ENCODE measurements at regions not wholly inside any gene's neighbourhood (a gene's known extent, or its start where the extent isn't known, plus 50 kb on each side); places are given as distances from the start of the nearest gene placed in this dataset.
A peak's percentile ranks its signal among the peaks of the same experiment; 100 is the strongest.

DNA sequence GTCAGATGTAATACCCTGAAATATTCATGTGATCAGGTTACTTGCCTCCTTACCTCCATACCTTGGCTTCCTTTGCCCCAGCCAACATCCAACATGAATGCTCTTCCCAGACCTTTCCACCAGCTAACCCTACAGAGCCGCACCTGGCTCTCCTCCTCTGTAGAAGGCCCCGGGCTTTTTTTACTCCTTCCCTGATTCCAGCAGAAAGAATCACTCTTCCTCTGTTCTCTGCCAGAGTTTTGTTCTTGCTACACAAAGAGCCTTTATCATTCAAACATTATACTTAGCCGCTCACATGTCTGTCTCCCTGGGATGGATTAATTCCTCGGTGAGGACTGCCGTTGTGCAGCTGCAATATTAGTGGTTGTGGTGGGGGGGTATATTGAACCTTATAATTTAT, 116.8 kb upstream of the GRAMD1B start:
- TF ChIP-seq, protein P1, sequence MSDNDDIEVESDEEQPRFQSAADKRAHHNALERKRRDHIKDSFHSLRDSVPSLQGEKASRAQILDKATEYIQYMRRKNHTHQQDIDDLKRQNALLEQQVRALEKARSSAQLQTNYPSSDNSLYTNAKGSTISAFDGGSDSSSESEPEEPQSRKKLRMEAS (IDR thresholded peaks at IDR 0.05; ENCODE audit: low read depth, low read length) = no peak
- TF ChIP-seq POLR2A (IDR thresholded peaks at IDR 0.05; ENCODE audit: extremely low read depth, insufficient read length) = no peak
- TF ChIP-seq, protein P2, sequence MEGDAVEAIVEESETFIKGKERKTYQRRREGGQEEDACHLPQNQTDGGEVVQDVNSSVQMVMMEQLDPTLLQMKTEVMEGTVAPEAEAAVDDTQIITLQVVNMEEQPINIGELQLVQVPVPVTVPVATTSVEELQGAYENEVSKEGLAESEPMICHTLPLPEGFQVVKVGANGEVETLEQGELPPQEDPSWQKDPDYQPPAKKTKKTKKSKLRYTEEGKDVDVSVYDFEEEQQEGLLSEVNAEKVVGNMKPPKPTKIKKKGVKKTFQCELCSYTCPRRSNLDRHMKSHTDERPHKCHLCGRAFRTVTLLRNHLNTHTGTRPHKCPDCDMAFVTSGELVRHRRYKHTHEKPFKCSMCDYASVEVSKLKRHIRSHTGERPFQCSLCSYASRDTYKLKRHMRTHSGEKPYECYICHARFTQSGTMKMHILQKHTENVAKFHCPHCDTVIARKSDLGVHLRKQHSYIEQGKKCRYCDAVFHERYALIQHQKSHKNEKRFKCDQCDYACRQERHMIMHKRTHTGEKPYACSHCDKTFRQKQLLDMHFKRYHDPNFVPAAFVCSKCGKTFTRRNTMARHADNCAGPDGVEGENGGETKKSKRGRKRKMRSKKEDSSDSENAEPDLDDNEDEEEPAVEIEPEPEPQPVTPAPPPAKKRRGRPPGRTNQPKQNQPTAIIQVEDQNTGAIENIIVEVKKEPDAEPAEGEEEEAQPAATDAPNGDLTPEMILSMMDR (IDR thresholded peaks at IDR 0.05; ENCODE audit: low read depth, low read length) = no peak
- H3K4me3 ChIP-seq (ENCODE audit: low read depth, low read length) = no peak overlapping the region
- no peak for DNase-seq (ENCODE audit: low read depth)

DNA sequence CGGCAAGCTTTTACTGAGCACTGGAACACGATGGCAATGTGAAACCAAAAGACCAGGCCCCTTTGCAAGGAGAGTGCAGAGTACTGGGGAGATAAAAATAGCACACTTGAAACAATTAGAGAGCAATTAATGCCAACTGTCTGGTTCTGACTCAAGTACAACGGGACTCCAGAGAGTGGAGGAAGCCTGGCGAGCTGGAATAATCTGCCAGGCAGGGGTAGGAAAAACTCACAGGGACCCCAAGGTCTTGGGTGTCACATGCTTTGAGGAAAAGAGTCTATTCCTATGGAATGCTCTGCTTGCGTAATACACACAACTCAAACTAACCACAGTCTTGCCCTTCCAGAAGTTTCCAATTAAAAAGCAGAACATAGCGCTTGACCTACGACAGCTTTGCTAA, 113.0 kb upstream of the CLMP start:
- H3K4me3 ChIP-seq (ENCODE audit: low read depth, low read length) = no peak overlapping the region
- TF ChIP-seq POLR2A (IDR thresholded peaks at IDR 0.05; ENCODE audit: extremely low read depth, insufficient read length) (no peak), MYC (IDR thresholded peaks at IDR 0.05; ENCODE audit: low read depth, low read length) (no peak)
- TF ChIP-seq, protein P1 (IDR thresholded peaks at IDR 0.05; ENCODE audit: low read depth, low read length) = no peak
- TF ChIP-seq, protein P2 (IDR thresholded peaks at IDR 0.05; ENCODE audit: low read depth, low read length) = no peak
- peak; percentile 32 for DNase-seq (ENCODE audit: low read depth)

DNA sequence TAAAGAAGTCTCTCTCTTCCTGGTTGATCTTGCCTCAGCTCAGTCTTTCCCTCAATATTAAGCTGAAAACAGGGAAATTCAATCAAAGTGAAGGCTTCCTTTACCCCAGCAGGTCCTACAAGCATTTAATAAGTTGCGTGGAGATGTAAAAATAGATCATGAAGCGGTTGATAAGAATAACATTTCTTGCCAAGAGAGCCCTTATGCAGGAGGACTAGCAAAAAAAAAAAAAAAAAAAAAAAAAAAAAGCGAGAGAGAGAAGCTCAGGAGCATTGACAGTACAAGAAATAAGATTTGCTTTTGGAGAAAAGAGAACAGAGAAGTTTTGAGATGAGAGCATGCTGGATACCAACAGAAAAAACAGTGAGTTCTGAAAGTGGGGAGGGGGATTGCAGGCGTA, 112.2 kb upstream of the CLMP start:
- no peak for DNase-seq (ENCODE audit: low read depth)
- no peak overlapping the region for H3K4me3 ChIP-seq (ENCODE audit: low read depth, low read length)
- TF ChIP-seq MYC (IDR thresholded peaks at IDR 0.05; ENCODE audit: low read depth, low read length) (no peak), POLR2A (IDR thresholded peaks at IDR 0.05; ENCODE audit: extremely low read depth, insufficient read length) (no peak)
- TF ChIP-seq, protein P2 (IDR thresholded peaks at IDR 0.05; ENCODE audit: low read depth, low read length) = no peak
- TF ChIP-seq, protein P1 (IDR thresholded peaks at IDR 0.05; ENCODE audit: low read depth, low read length) = no peak

DNA sequence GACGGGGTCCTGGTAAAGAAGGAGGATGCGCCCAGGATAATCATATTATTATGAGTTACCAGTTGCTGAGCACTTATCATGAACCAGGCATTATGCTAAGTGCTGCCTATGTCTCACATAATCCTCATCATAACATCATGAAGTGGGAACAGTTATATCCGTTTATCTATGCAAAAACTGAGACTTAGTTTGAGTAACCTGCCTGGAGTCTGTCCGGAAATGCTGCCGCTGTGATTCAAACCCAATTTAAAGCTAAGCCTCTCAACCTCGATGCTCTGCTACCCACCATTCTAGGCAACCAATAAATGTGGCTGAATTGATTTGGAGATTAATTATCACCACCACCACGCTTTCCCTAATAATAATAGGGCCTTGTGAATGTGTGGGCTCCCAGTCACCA, 111.5 kb upstream of the CLMP start:
- DNase-seq (ENCODE audit: low read depth) = no peak
- H3K4me3 ChIP-seq (ENCODE audit: low read depth, low read length) = no peak overlapping the region
- TF ChIP-seq POLR2A (IDR thresholded peaks at IDR 0.05; ENCODE audit: extremely low read depth, insufficient read length) = no peak
- no peak for TF ChIP-seq MYC (IDR thresholded peaks at IDR 0.05; ENCODE audit: low read depth, low read length)

DNA sequence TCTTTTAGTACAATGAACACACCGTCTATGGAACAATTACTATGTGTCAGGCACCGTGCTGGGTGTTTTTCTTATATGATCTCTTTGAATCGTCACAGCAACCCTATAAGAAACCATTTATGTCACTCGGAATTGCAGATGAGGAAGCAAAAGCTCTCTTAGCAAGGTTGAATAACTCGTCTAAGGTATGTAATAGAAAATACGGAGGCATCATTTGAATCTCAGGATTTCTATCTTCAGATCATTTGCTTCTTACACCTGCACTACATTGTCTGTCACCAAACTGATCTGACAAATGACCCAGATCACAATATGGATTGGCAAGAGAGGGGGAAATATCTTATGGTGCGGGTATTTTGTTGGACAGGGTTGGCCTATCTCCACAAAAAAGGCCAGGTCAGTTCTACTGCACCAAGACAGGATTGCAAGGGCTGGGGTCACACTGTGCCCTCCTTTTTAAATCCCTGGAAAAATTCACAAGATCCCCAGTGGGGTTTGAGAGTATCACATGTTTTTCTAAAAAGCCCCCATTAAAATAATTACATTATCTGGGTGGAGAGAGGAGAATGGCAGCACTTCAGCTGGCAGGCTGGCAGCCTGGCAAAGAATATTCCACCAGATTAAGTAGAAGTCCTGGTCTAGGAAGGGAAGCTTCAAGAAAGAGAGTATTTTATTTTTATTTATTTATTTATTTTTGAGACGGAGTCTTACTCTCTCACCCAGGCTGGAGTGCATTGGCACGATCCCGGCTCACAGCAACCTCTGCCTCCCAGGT, 110.7 kb upstream of the CLMP start:
- H3K4me3 ChIP-seq (ENCODE audit: low read depth, low read length) = no peak overlapping the region
- TF ChIP-seq MYC (IDR thresholded peaks at IDR 0.05; ENCODE audit: low read depth, low read length) (no peak), POLR2A (IDR thresholded peaks at IDR 0.05; ENCODE audit: extremely low read depth, insufficient read length) (no peak)
- TF ChIP-seq, protein P1 (IDR thresholded peaks at IDR 0.05; ENCODE audit: low read depth, low read length) = no peak
- TF ChIP-seq, protein P2 (IDR thresholded peaks at IDR 0.05; ENCODE audit: low read depth, low read length) = no peak
- DNase-seq (ENCODE audit: low read depth) = no peak

DNA sequence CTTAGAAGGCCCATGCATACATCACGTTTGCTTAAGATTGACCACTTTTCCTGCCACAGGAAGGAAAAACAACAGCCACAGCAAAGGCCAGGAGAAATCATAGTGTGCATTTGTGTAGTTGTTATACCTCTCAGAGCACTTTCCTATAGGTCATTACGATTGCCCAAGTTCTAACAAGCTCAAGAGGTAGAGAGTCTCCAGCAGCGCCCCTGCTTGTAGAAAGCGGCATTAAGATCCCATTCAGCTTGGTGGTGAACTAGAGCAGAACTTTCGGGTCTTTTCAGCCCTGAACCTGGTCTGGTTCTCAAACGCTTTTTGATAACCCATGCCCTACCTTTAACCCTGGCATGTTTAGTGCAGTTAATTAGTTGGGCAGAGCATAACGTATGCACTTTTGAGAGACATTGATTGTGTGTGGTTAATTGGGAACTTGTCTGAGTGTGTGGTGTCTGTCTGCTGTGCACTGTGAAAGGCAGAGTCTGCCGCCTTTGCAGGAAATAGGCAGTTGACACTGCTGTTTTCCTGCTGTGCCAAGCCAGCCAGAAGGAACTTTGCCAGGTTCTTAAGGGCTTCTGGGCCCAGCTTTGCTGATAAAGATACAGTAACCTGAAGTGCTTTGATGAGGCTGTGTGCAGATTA, 109.9 kb upstream of the CLMP start:
- DNase-seq (ENCODE audit: low read depth) = no peak
- TF ChIP-seq, protein P2 (IDR thresholded peaks at IDR 0.05; ENCODE audit: low read depth, low read length) = no peak
- no peak for TF ChIP-seq MYC (IDR thresholded peaks at IDR 0.05; ENCODE audit: low read depth, low read length)
- TF ChIP-seq, protein P1 (IDR thresholded peaks at IDR 0.05; ENCODE audit: low read depth, low read length) = no peak
- no peak for TF ChIP-seq POLR2A (IDR thresholded peaks at IDR 0.05; ENCODE audit: extremely low read depth, insufficient read length)
- no peak overlapping the region for H3K4me3 ChIP-seq (ENCODE audit: low read depth, low read length)

All from NB4 (cell line).